ENCODE measurements at regions not wholly inside any gene's neighbourhood (a gene's known extent, or its start where the extent isn't known, plus 50 kb on each side); places are given as distances from the start of the nearest gene placed in this dataset.
"Not testable (repeated sequence)": the region's sequence is repeated elsewhere in the genome, so short reads cannot be mapped to it uniquely, and the experiment has no call there.

- DNase-seq (ENCODE audit: low spot score) = no peak
These were observed 234.4 kb downstream of the TMEM121 start for GRCh38 chr14:105760691-105761344.

GRCh38 chr14:105761345-105761740 lies 235.0 kb downstream of the TMEM121 start:
- DNase-seq (ENCODE audit: low spot score) = not testable (repeated sequence)

- no peak for DNase-seq (ENCODE audit: low spot score)
These were observed 235.5 kb downstream of the TMEM121 start for GRCh38 chr14:105761842-105762241.

- DNase-seq (ENCODE audit: low spot score) = not testable (repeated sequence)
These were observed 235.9 kb downstream of the TMEM121 start for GRCh38 chr14:105762262-105762661.

- DNase-seq (ENCODE audit: low spot score) = not testable (repeated sequence)
These were observed 238.0 kb downstream of the TMEM121 start for GRCh38 chr14:105764254-105764901.

- DNase-seq (ENCODE audit: low spot score) = not testable (repeated sequence)
These were observed 238.9 kb downstream of the TMEM121 start for GRCh38 chr14:105765072-105765825.

- no peak for DNase-seq (ENCODE audit: low spot score)
These were observed 239.7 kb downstream of the TMEM121 start for GRCh38 chr14:105765893-105766614.

- no peak for DNase-seq (ENCODE audit: low spot score)
These were observed 240.9 kb downstream of the TMEM121 start for GRCh38 chr14:105767315-105767714.

GRCh38 chr14:105768039-105768438 lies 241.7 kb downstream of the TMEM121 start:
- DNase-seq (ENCODE audit: low spot score) = not testable (repeated sequence)

- not testable (repeated sequence) for DNase-seq (ENCODE audit: low spot score)
These were observed 242.8 kb downstream of the TMEM121 start for GRCh38 chr14:105769061-105769730.

GRCh38 chr14:105770619-105771216 lies 244.3 kb downstream of the TMEM121 start:
- DNase-seq (ENCODE audit: low spot score) = not testable (repeated sequence)

- DNase-seq (ENCODE audit: low spot score) = not testable (repeated sequence)
These were observed 245.2 kb downstream of the TMEM121 start for GRCh38 chr14:105771261-105772226.

GRCh38 chr14:105772710-105773250 lies 246.4 kb downstream of the TMEM121 start:
- not testable (repeated sequence) for DNase-seq (ENCODE audit: low spot score)

GRCh38 chr14:105773584-105773983 lies 247.2 kb downstream of the TMEM121 start:
- DNase-seq (ENCODE audit: low spot score) = no peak

- DNase-seq (ENCODE audit: low spot score) = no peak
These were observed 247.6 kb downstream of the TMEM121 start for GRCh38 chr14:105774001-105774400.

GRCh38 chr14:105774585-105775348 lies 248.4 kb downstream of the TMEM121 start:
- not testable (repeated sequence) for DNase-seq (ENCODE audit: low spot score)

GRCh38 chr14:105775349-105775923 lies 249.1 kb downstream of the TMEM121 start:
- DNase-seq (ENCODE audit: low spot score) = not testable (repeated sequence)

- not testable (repeated sequence) for DNase-seq (ENCODE audit: low spot score)
These were observed 249.7 kb downstream of the TMEM121 start for GRCh38 chr14:105776112-105776511.

GRCh38 chr14:105776924-105777323 lies 250.5 kb downstream of the TMEM121 start:
- no peak for DNase-seq (ENCODE audit: low spot score)
